IMR-90 (cell line): ENCODE measurements at regions not wholly inside any gene's neighbourhood (a gene's known extent, or its start where the extent isn't known, plus 50 kb on each side); places are given as distances from the start of the nearest gene placed in this dataset.

ENCODE experiments used
- ATAC-seq: fragments of 200-7000 bp; cut with Tn5 transposase; 2 replicates; pipeline ENCODE4 v1.9.1; 2020; ENCODE audit warnings: low read depth, mild to moderate bottlenecking, moderate library complexity
- BruUV-seq: library from RNA; stranded (reverse); fragments of 400-500 nt; replicated peaks from 2 replicates; lab custom pipeline; 2021; lab: Mats Ljungman, UMichigan
- CTCF ChIA-PET: fragments of 300-600 bp; formaldehyde crosslinking; extraction: SDS; loops from one replicate; lab custom pipeline; 2021; ENCODE audit warnings: antibody characterized with exemption; lab: Yijun Ruan, JAX
- POLR2A ChIA-PET: fragments of 300-600 bp; sonication (Branson Sonifier 250); formaldehyde crosslinking; loops from one replicate; lab custom pipeline; 2022; ENCODE audit warnings: antibody characterized with exemption; ENCODE audit not compliant: unreplicated experiment; lab: Charles Lee
- DNase-seq: peaks from one replicate; pipeline ENCODE4 v3.0.0; 2013
- H2AFZ ChIP-seq: replicated peaks from 2 replicates; pipeline ENCODE3; 2013; ENCODE audit warnings: low read length, mild to moderate bottlenecking; ENCODE audit not compliant: poor library complexity
- H2AK5ac ChIP-seq: 2 replicates; pipeline ENCODE4 v1.6.1; 2013; ENCODE audit warnings: low read depth, low read length, inconsistent platforms
- H2AK9ac ChIP-seq: replicated peaks from 2 replicates; pipeline ENCODE3; 2013; ENCODE audit warnings: mild to moderate bottlenecking, low read depth, low read length, moderate library complexity; ENCODE audit not compliant: poor library complexity
- H2BK120ac ChIP-seq: 2 replicates; pipeline ENCODE4 v1.6.1; 2013; ENCODE audit warnings: low read depth, low read length, inconsistent platforms
- H2BK15ac ChIP-seq: 3 replicates; pipeline ENCODE4 v1.6.1; 2013; ENCODE audit warnings: low read depth, low read length, inconsistent platforms
- H2BK20ac ChIP-seq: 2 replicates; pipeline ENCODE4 v1.6.1; 2013; ENCODE audit warnings: low read depth, mild to moderate bottlenecking, inconsistent platforms, low read length, moderate library complexity
- H2BK5ac ChIP-seq: 2 replicates; pipeline ENCODE4 v1.6.1; 2013; ENCODE audit warnings: mild to moderate bottlenecking, low read depth, low read length, inconsistent platforms; ENCODE audit not compliant: poor library complexity, severe bottlenecking
- H3K14ac ChIP-seq: replicated peaks from 2 replicates; pipeline ENCODE4 v1.6.1; 2013; ENCODE audit warnings: low read depth, low read length, inconsistent platforms
- H3K18ac ChIP-seq: 2 replicates; pipeline ENCODE4 v1.6.1; 2013; ENCODE audit warnings: low read depth, low read length, control low read depth
- H3K23ac ChIP-seq: 2 replicates; pipeline ENCODE4 v1.6.1; 2013; ENCODE audit warnings: low read depth, low read length, inconsistent platforms
- H3K27ac ChIP-seq: 2 replicates; pipeline ENCODE4 v1.5.1; 2013; ENCODE audit warnings: mild to moderate bottlenecking, control low read depth, low read length; ENCODE audit not compliant: insufficient read depth
- H3K27me3 ChIP-seq: 2 replicates; pipeline ENCODE4 v1.6.1; 2013; ENCODE audit warnings: low read length; ENCODE audit not compliant: control insufficient read depth, insufficient read depth
- H3K36me3 ChIP-seq: 2 replicates; pipeline ENCODE4 v1.6.1; 2013; ENCODE audit warnings: low read length, mixed read lengths; ENCODE audit not compliant: control insufficient read depth, insufficient read depth
- H3K4ac ChIP-seq: 2 replicates; pipeline ENCODE4 v1.6.1; 2013; ENCODE audit warnings: low read depth, low read length, inconsistent platforms
- H3K4me1 ChIP-seq: 2 replicates; pipeline ENCODE4 v1.6.1; 2013; ENCODE audit warnings: low read length, mixed read lengths; ENCODE audit not compliant: control insufficient read depth, insufficient read depth
- H3K4me2 ChIP-seq: 2 replicates; pipeline ENCODE4 v1.6.1; 2013; ENCODE audit warnings: low read depth, mild to moderate bottlenecking, control low read depth, low read length, moderate library complexity
- H3K4me3 ChIP-seq: 2 replicates; pipeline ENCODE4 v1.5.1; 2013; ENCODE audit warnings: low read depth, mild to moderate bottlenecking, control low read depth, low read length, moderate library complexity; ENCODE audit not compliant: insufficient read depth
- H3K56ac ChIP-seq: 2 replicates; pipeline ENCODE4 v1.6.1; 2013; ENCODE audit warnings: low read length, inconsistent platforms; ENCODE audit not compliant: insufficient read depth; ENCODE audit errors: extremely low read depth
- H3K79me1 ChIP-seq, 2 experiments: 2 replicates each; pipeline ENCODE4 v1.6.1; 2013; ENCODE audit warnings: low read length in 2 of 2, inconsistent platforms in 1 of 2, low read depth in 1 of 2
- H3K9ac ChIP-seq: 2 replicates; pipeline ENCODE4 v1.6.1; 2013; ENCODE audit warnings: low read depth, low read length, control low read depth
- H3K9me1 ChIP-seq: 2 replicates; pipeline ENCODE4 v1.6.1; 2013; ENCODE audit warnings: low read length, inconsistent platforms; ENCODE audit not compliant: insufficient read depth
- H3K9me3 ChIP-seq: 2 replicates; pipeline ENCODE4 v1.6.1; 2013; ENCODE audit warnings: low read length; ENCODE audit not compliant: control insufficient read depth, insufficient read depth
- H4K20me1 ChIP-seq: 2 replicates; pipeline ENCODE4 v1.6.1; 2013; ENCODE audit warnings: low read length, inconsistent platforms; ENCODE audit not compliant: insufficient read depth
- H4K5ac ChIP-seq: 2 replicates; pipeline ENCODE4 v1.6.1; 2013; ENCODE audit warnings: mild to moderate bottlenecking, low read depth, low read length, control low read depth
- H4K8ac ChIP-seq, 2 experiments: 2 replicates each; pipeline ENCODE4 v1.6.1; 2013; ENCODE audit warnings: low read depth in 2 of 2, low read length in 2 of 2, control low read depth in 1 of 2, inconsistent platforms in 1 of 2
- H4K91ac ChIP-seq: 2 replicates; pipeline ENCODE4 v1.6.1; 2013; ENCODE audit warnings: low read depth, low read length, inconsistent platforms; ENCODE audit not compliant: insufficient read depth
- BHLHE40 ChIP-seq: fragments of 150-350 bp; IDR thresholded peaks from 2 replicates; pipeline ENCODE4 v1.6.1; 2016; ENCODE audit warnings: mild to moderate bottlenecking, low read depth, low read length
- CEBPB ChIP-seq: IDR thresholded peaks from 2 replicates; pipeline ENCODE4 v1.6.1; 2012; ENCODE audit warnings: low read depth, low read length, improper control_type of control experiment
- CHD1 ChIP-seq: IDR thresholded peaks from 2 replicates; pipeline ENCODE4 v1.6.1; 2012; ENCODE audit warnings: low read depth, low read length, improper control_type of control experiment
- CTCF ChIP-seq: conservative IDR thresholded peaks from 2 replicates; pipeline ENCODE4 v1.5.1; 2012; ENCODE audit warnings: mild to moderate bottlenecking, low read depth, low read length, improper control_type of control experiment
- ELK1 ChIP-seq: fragments of 150-350 bp; IDR thresholded peaks from 2 replicates; pipeline ENCODE4 v1.6.1; 2016; ENCODE audit warnings: low read depth, mild to moderate bottlenecking, low read length, moderate library complexity, borderline replicate concordance
- FOS ChIP-seq: fragments of 150-350 bp; IDR thresholded peaks from 2 replicates; pipeline ENCODE4 v1.6.1; 2016; ENCODE audit warnings: low read depth, low read length
- MAFK ChIP-seq: IDR thresholded peaks from 2 replicates; pipeline ENCODE4 v1.6.1; 2012; ENCODE audit warnings: low read depth, low read length, improper control_type of control experiment
- MAZ ChIP-seq: IDR thresholded peaks from 2 replicates; pipeline ENCODE4 v1.6.1; 2012; ENCODE audit warnings: low read depth, mild to moderate bottlenecking, low read length, improper control_type of control experiment, moderate library complexity, borderline replicate concordance
- MXI1 ChIP-seq: IDR thresholded peaks from 2 replicates; pipeline ENCODE4 v1.6.1; 2012; ENCODE audit warnings: low read depth, mild to moderate bottlenecking, low read length, moderate library complexity, borderline replicate concordance
- NFE2L2 ChIP-seq: fragments of 150-350 bp; IDR thresholded peaks from 2 replicates; pipeline ENCODE4 v1.6.1; 2016; ENCODE audit warnings: low read depth, mild to moderate bottlenecking, low read length
- POLR2A ChIP-seq: IDR thresholded peaks from 2 replicates; pipeline ENCODE4 v1.6.1; 2012; ENCODE audit warnings: mild to moderate bottlenecking, low read depth, low read length
- RAD21 ChIP-seq: IDR thresholded peaks from 2 replicates; pipeline ENCODE4 v1.6.1; 2012; ENCODE audit warnings: low read length, improper control_type of control experiment
- RCOR1 ChIP-seq: IDR thresholded peaks from 2 replicates; pipeline ENCODE4 v1.6.1; 2012; ENCODE audit warnings: mild to moderate bottlenecking, low read length, improper control_type of control experiment; ENCODE audit not compliant: insufficient replicate concordance
- RFX5 ChIP-seq: IDR thresholded peaks from 2 replicates; pipeline ENCODE4 v1.8.0; 2012; ENCODE audit warnings: low read depth, mild to moderate bottlenecking, low read length, moderate library complexity
- SMC3 ChIP-seq: fragments of 150-350 bp; IDR thresholded peaks from 2 replicates; pipeline ENCODE4 v1.6.1; 2016; ENCODE audit warnings: low read depth, mild to moderate bottlenecking, antibody characterized with exemption, low read length, moderate library complexity
- USF2 ChIP-seq: fragments of 150-350 bp; IDR thresholded peaks from 2 replicates; pipeline ENCODE4 v1.6.1; 2017; ENCODE audit warnings: mild to moderate bottlenecking, antibody characterized with exemption, low read length, low read depth
- whole genome bisulfite sequencing, 2 experiments: methylation state at CpG; one replicate each; pipeline versions ENCODE4 v1.1.5 to v1.1.7; 2013; ENCODE audit warnings: missing lambda C conversion rate in 2 of 2; ENCODE audit not compliant: insufficient read length in 1 of 2; ENCODE audit errors: extremely low coverage in 2 of 2; 5-methylcytosine and 5-hydroxymethylcytosine counted together
- dilution Hi-C: fragments of 300-500 bp; cut with HindIII; formaldehyde crosslinking; loops from one replicate; pipeline ENCODE4 v1.14.3; 2018; ENCODE audit warnings: low sequenced_read_pairs; ENCODE audit not compliant: unreplicated experiment
- in situ Hi-C: fragments of 300-500 bp; cut with MboI; formaldehyde crosslinking; loops from 3 replicates; pipeline ENCODE4 v1.14.3; 2019; ENCODE audit warnings: low sequenced_read_pairs, inconsistent platforms, mixed read lengths
- intact Hi-C: fragments of 100-400 bp; cut with micrococcal nuclease; formaldehyde crosslinking; loops from 2 replicates; pipeline ENCODE4 v1.10.0; 2022

- no peak overlapping the region for H2AFZ ChIP-seq
- dilution Hi-C loops, result no loop called here
- H2BK120ac ChIP-seq, result no peak overlapping the region
- intact Hi-C loops, result no loop called here
- H3K27ac ChIP-seq, result no peak overlapping the region
- ChIA-PET CTCF (no interaction called here), POLR2A (no interaction called here)
- no peak for TF ChIP-seq RFX5
- no peak for TF ChIP-seq RCOR1
- TF ChIP-seq CTCF, result no peak
- TF ChIP-seq ELK1, result no peak
- TF ChIP-seq SMC3, result no peak
- TF ChIP-seq RAD21, result no peak
- no peak for TF ChIP-seq MAFK
- no peak for TF ChIP-seq MAZ
- TF ChIP-seq POLR2A, result no peak
- TF ChIP-seq BHLHE40, result no peak
- TF ChIP-seq CEBPB, result no peak
- no peak for TF ChIP-seq MXI1
- TF ChIP-seq NFE2L2, result no peak
- no peak for TF ChIP-seq CHD1
- no peak for TF ChIP-seq USF2
- TF ChIP-seq FOS, result no peak
- no peak overlapping the region for H3K14ac ChIP-seq
- H3K4ac ChIP-seq, result no peak overlapping the region
- no peaks in the 10 kb centered on the region for H3K27me3 ChIP-seq
- no peak overlapping the region for H2BK5ac ChIP-seq
- H3K18ac ChIP-seq, result no peak overlapping the region
- DNase-seq, result no peak
- H3K4me2 ChIP-seq, result no peak overlapping the region
- no peak overlapping the region for H2AK5ac ChIP-seq
- H3K9ac ChIP-seq, result no peak overlapping the region
- no peaks in the 10 kb centered on the region for H3K79me1 ChIP-seq
- WGBS, 2 experiments, result no CpG with 5 or more reads among the region's 6 CpGs
- H4K5ac ChIP-seq, result no peak overlapping the region
- ATAC-seq, result no peak
- no peak overlapping the region for H3K4me3 ChIP-seq
- in situ Hi-C loops, result no loop called here
- H2BK20ac ChIP-seq, result no peak overlapping the region
- no peak overlapping the region for H3K56ac ChIP-seq
- BruUV-seq, result no TSS peak
- H3K36me3 ChIP-seq, result no peaks in the 10 kb centered on the region
- H3K9me1 ChIP-seq, result no peaks in the 10 kb centered on the region
- no peak overlapping the region for H2AK9ac ChIP-seq
- no peaks in the 10 kb centered on the region for H3K9me3 ChIP-seq
- no peak overlapping the region for H3K23ac ChIP-seq
- no peak overlapping the region for H4K91ac ChIP-seq
- no peaks in the 10 kb centered on the region for H4K20me1 ChIP-seq
- H4K8ac ChIP-seq, result no peak overlapping the region
- H2BK15ac ChIP-seq, result no peak overlapping the region
- no peaks in the 10 kb centered on the region for H3K4me1 ChIP-seq
Measured at GRCh38 chrX:82756272-82756671, 751.8 kb upstream of the POU3F4 start.
